H9 (cell line): ENCODE measurements at regions not wholly inside any gene's neighbourhood (a gene's known extent, or its start where the extent isn't known, plus 50 kb on each side); places are given as distances from the start of the nearest gene placed in this dataset.
A peak's percentile ranks its signal among the peaks of the same experiment; 100 is the strongest.

ENCODE experiments used
- DNase-seq: peaks from one replicate; pipeline ENCODE4 v3.0.0-alpha.2; 2017
- H2AFZ ChIP-seq: one replicate; pipeline ENCODE4 v1.6.1; 2013; ENCODE audit warnings: mild to moderate bottlenecking, low read length, control low read depth, moderate library complexity
- H2AK5ac ChIP-seq: 2 replicates; pipeline ENCODE4 v1.6.1; 2013; ENCODE audit warnings: low read length, control low read depth, mixed read lengths; ENCODE audit not compliant: insufficient read length
- H2BK120ac ChIP-seq: one replicate; pipeline ENCODE4 v1.6.1; 2013; ENCODE audit warnings: low read depth, mild to moderate bottlenecking, low read length, control low read depth, inconsistent platforms; ENCODE audit not compliant: poor library complexity, severe bottlenecking
- H2BK12ac ChIP-seq: 2 replicates; pipeline ENCODE4 v1.6.1; 2013; ENCODE audit warnings: low read length, control low read depth, mixed read lengths, low read depth; ENCODE audit not compliant: insufficient read length
- H2BK15ac ChIP-seq: 2 replicates; pipeline ENCODE4 v1.6.1; 2013; ENCODE audit warnings: low read depth, low read length, control low read depth
- H2BK20ac ChIP-seq: one replicate; pipeline ENCODE4 v1.6.1; 2013; ENCODE audit warnings: low read depth, mild to moderate bottlenecking, low read length, control low read depth, inconsistent platforms; ENCODE audit not compliant: poor library complexity, severe bottlenecking
- H2BK5ac ChIP-seq: 2 replicates; pipeline ENCODE4 v1.6.1; 2013; ENCODE audit warnings: low read length, control low read depth, mixed read lengths; ENCODE audit not compliant: insufficient read length
- H3K14ac ChIP-seq: 2 replicates; pipeline ENCODE4 v1.6.1; 2013; ENCODE audit warnings: low read length, control low read depth; ENCODE audit not compliant: insufficient read depth
- H3K18ac ChIP-seq: 2 replicates; pipeline ENCODE4 v1.6.1; 2013; ENCODE audit warnings: low read depth, mild to moderate bottlenecking, mixed read lengths, low read length, control low read depth; ENCODE audit not compliant: insufficient read length
- H3K23ac ChIP-seq: 2 replicates; pipeline ENCODE4 v1.6.1; 2013; ENCODE audit warnings: low read length, control low read depth, mixed read lengths, low read depth; ENCODE audit not compliant: insufficient read length
- H3K23me2 ChIP-seq: 2 replicates; pipeline ENCODE4 v1.6.1; 2013; ENCODE audit warnings: low read depth, mild to moderate bottlenecking, mixed read lengths, low read length, control low read depth; ENCODE audit not compliant: insufficient read length, poor library complexity, severe bottlenecking
- H3K27ac ChIP-seq: 2 replicates; pipeline ENCODE4 v1.5.1; 2013; ENCODE audit warnings: low read length, control low read depth, mixed read lengths, low read depth; ENCODE audit not compliant: insufficient read length
- H3K27me3 ChIP-seq: 2 replicates; pipeline ENCODE4 v1.6.1; 2013; ENCODE audit warnings: low read length, control low read depth, inconsistent platforms; ENCODE audit not compliant: insufficient read depth
- H3K4ac ChIP-seq: 2 replicates; pipeline ENCODE4 v1.6.1; 2013; ENCODE audit warnings: low read depth, mild to moderate bottlenecking, control low read depth, inconsistent platforms, low read length, moderate library complexity
- H3K4me1 ChIP-seq: 2 replicates; pipeline ENCODE4 v1.6.1; 2013; ENCODE audit warnings: low read length, control low read depth, inconsistent platforms; ENCODE audit not compliant: insufficient read depth
- H3K4me2 ChIP-seq: 2 replicates; pipeline ENCODE4 v1.6.1; 2013; ENCODE audit warnings: low read length, control low read depth, mixed read lengths; ENCODE audit not compliant: insufficient read length, insufficient read depth
- H3K56ac ChIP-seq: 2 replicates; pipeline ENCODE4 v1.6.1; 2013; ENCODE audit warnings: low read depth, mild to moderate bottlenecking, mixed read lengths, low read length, control low read depth; ENCODE audit not compliant: insufficient read length
- H3K79me1 ChIP-seq: 2 replicates; pipeline ENCODE4 v1.6.1; 2013; ENCODE audit warnings: low read depth, mild to moderate bottlenecking, moderate library complexity, low read length, control low read depth, inconsistent platforms; ENCODE audit not compliant: insufficient read depth, poor library complexity, severe bottlenecking
- H3K79me2 ChIP-seq: 2 replicates; pipeline ENCODE4 v1.6.1; 2013; ENCODE audit warnings: low read length, control low read depth, inconsistent platforms; ENCODE audit not compliant: insufficient read depth
- H3K9ac ChIP-seq: 2 replicates; pipeline ENCODE4 v1.6.1; 2013; ENCODE audit warnings: low read length, control low read depth, mixed read lengths; ENCODE audit not compliant: insufficient read length; ENCODE audit errors: extremely low read depth
- H3K9me3 ChIP-seq: one replicate; pipeline ENCODE4 v1.6.1; 2013; ENCODE audit warnings: low read depth, low read length, inconsistent platforms; ENCODE audit not compliant: control insufficient read depth
- H3T11ph ChIP-seq: one replicate; pipeline ENCODE4 v1.6.1; 2013; ENCODE audit warnings: mild to moderate bottlenecking, low read length, control low read depth, inconsistent platforms
- H4K20me1 ChIP-seq: one replicate; pipeline ENCODE4 v1.6.1; 2013; ENCODE audit not compliant: control insufficient read depth, insufficient read length, insufficient read depth
- H4K5ac ChIP-seq: 2 replicates; pipeline ENCODE4 v1.6.1; 2013; ENCODE audit warnings: low read depth, mild to moderate bottlenecking, mixed read lengths, low read length, control low read depth; ENCODE audit not compliant: insufficient read length
- H4K8ac ChIP-seq: replicated peaks from 2 replicates; pipeline ENCODE4 v1.6.1; 2013; ENCODE audit warnings: low read length, control low read depth, mixed read lengths, low read depth; ENCODE audit not compliant: insufficient read length
- H4K91ac ChIP-seq: 2 replicates; pipeline ENCODE4 v1.6.1; 2013; ENCODE audit warnings: low read depth, mild to moderate bottlenecking, moderate library complexity, mixed read lengths, low read length, control low read depth; ENCODE audit not compliant: insufficient read length
- H3K27ac Mint-ChIP-seq, 3 experiments: 2 replicates in 2 of 3; 3 replicates in 1 of 3; pipeline ENCODE4 v1.8.0; 2020 to 2021; ENCODE audit warnings: mixed read lengths in 3 of 3, mild to moderate bottlenecking in 1 of 3, moderate library complexity in 1 of 3
- H3K27me3 Mint-ChIP-seq: 2 replicates; pipeline ENCODE4 v1.8.0; 2021; ENCODE audit warnings: low read depth, mild to moderate bottlenecking, moderate library complexity, mixed read lengths
- H3K36me3 Mint-ChIP-seq, 3 experiments: 2 replicates in 2 of 3; 3 replicates in 1 of 3; pipeline ENCODE4 v1.8.0; 2020 to 2021; ENCODE audit warnings: low read depth in 3 of 3, mixed read lengths in 3 of 3; ENCODE audit not compliant: insufficient read depth in 1 of 3
- H3K4me1 Mint-ChIP-seq, 2 experiments: 2 replicates each; pipeline ENCODE4 v1.8.0; 2020; ENCODE audit warnings: mixed read lengths in 2 of 2
- H3K4me3 Mint-ChIP-seq, 2 experiments: 2 replicates in 1 of 2; 3 replicates in 1 of 2; pipeline ENCODE4 v1.8.0; 2020 to 2021; ENCODE audit warnings: mild to moderate bottlenecking in 2 of 2, mixed read lengths in 2 of 2, moderate library complexity in 1 of 2
- H3K9me3 Mint-ChIP-seq, 2 experiments: 2 replicates in 1 of 2; 3 replicates in 1 of 2; pipeline ENCODE4 v1.8.0; 2020; ENCODE audit warnings: mild to moderate bottlenecking in 2 of 2, mixed read lengths in 2 of 2, moderate library complexity in 1 of 2
- WGBS: extraction: QIAGEN DNeasy Blood & Tissue Kit; methylation state at CpG from one replicate; pipeline ENCODE4 v1.1.7; 2013; ENCODE audit warnings: missing lambda C conversion rate, low lambda C conversion rate, mixed read lengths; ENCODE audit not compliant: insufficient read length; ENCODE audit errors: extremely low coverage; 5-methylcytosine and 5-hydroxymethylcytosine counted together
- TF ChIP-seq, protein P1 (sequence below): fragments of 200-600 bp; sonication (generic); conservative IDR thresholded peaks from 3 replicates; pipeline ENCODE4 v1.8.0; 2021; ENCODE audit warnings: antibody characterized with exemption, mild to moderate bottlenecking

DNA sequence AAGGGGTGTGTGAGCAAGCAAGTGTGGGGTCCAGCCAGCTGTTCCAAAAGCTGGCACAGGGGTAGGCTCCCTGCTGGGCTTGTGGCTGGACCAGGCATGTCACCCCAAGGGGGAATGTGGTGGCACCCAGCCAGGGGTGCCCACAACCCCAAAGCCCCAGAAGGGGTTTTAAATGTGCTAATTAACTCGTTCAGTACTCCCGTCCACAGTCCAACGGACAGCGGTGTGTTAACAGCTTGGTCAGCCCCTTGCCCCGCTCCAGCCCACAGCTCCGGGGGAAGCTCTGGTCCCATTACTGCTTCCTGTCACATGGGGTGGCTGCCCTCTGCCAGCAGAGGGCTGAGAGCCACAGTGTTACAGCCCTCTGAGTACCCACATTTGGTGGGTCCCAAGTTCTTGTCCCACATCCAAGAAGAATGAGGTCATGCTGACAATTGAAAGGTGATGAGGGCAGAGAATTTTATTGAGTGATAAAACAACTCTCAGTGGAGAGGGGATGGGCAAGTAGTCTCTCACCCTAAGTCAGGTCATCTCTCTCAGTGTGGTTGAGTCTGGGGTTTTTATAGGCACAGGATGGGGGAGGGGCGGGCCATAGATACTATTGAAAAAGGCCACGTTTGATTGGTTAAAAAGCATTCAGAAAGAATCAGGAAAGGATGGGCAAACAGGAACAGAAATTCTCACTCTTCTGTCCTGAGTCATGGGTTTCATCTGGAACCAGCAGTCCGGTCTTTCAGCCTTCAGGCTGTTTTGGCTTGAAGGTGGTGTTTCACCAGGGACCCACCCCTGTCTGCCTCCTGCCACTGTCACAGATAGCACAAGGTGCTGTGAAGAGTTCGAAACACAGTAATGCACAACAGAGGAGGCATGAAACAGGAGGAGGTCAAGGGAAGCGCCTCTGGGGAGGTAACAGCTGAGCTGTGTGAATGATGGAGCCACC lies 238.5 kb downstream of the NFATC2 start:
- H3K9ac ChIP-seq: no peak overlapping the region
- no peak overlapping the region for H3K56ac ChIP-seq
- H3K4ac ChIP-seq: no peak overlapping the region
- H3K27ac ChIP-seq: no peak overlapping the region
- H3K27me3 ChIP-seq: no peaks in the 10 kb centered on the region; the same call in 1 of the 2 replicates
- no peaks in the 10 kb centered on the region for H4K20me1 ChIP-seq
- H2BK20ac ChIP-seq: no peak overlapping the region
- H4K8ac ChIP-seq: no peak overlapping the region
- no peak overlapping the region for H2BK15ac ChIP-seq
- H2BK120ac ChIP-seq: no peak overlapping the region
- H3K4me1 ChIP-seq: peaks cover 3% of the 10 kb centered on the region; the same call in 1 of the 2 replicates
- H3K36me3 Mint-ChIP-seq: peaks cover 17 to 49% (median 26%) of the 10 kb centered on the region in 3 experiments
- WGBS: no CpG with 5 or more reads among the region's 11 CpGs
- no peak overlapping the region for H2BK5ac ChIP-seq
- TF ChIP-seq, protein P1, sequence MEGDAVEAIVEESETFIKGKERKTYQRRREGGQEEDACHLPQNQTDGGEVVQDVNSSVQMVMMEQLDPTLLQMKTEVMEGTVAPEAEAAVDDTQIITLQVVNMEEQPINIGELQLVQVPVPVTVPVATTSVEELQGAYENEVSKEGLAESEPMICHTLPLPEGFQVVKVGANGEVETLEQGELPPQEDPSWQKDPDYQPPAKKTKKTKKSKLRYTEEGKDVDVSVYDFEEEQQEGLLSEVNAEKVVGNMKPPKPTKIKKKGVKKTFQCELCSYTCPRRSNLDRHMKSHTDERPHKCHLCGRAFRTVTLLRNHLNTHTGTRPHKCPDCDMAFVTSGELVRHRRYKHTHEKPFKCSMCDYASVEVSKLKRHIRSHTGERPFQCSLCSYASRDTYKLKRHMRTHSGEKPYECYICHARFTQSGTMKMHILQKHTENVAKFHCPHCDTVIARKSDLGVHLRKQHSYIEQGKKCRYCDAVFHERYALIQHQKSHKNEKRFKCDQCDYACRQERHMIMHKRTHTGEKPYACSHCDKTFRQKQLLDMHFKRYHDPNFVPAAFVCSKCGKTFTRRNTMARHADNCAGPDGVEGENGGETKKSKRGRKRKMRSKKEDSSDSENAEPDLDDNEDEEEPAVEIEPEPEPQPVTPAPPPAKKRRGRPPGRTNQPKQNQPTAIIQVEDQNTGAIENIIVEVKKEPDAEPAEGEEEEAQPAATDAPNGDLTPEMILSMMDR: no peak
- H4K91ac ChIP-seq: no peak overlapping the region
- no peak overlapping the region for H3T11ph ChIP-seq
- no peaks in the 10 kb centered on the region for H3K79me1 ChIP-seq
- H3K23ac ChIP-seq: no peak overlapping the region
- H3K18ac ChIP-seq: no peak overlapping the region
- peak overlapping the region in 2 of 3 experiments; percentile 28 to 97; a peak in 3 of 7 replicates for H3K27ac Mint-ChIP-seq
- no peak overlapping the region for H3K4me2 ChIP-seq
- no peak for DNase-seq
- peaks cover 9% of the 10 kb centered on the region for H3K27me3 Mint-ChIP-seq
- H3K4me1 Mint-ChIP-seq: peaks cover 38 to 45% of the 10 kb centered on the region in 2 experiments
- H4K5ac ChIP-seq: no peak overlapping the region
- no peak overlapping the region for H3K14ac ChIP-seq
- no peak overlapping the region for H2BK12ac ChIP-seq
- no peak overlapping the region for H2AFZ ChIP-seq
- H3K9me3 Mint-ChIP-seq: peaks cover 40 to 43% of the 10 kb centered on the region in 2 experiments
- H3K4me3 Mint-ChIP-seq: peak overlapping the region in 1 of 2 experiments; percentile 29; a peak in 2 of 5 replicates
- H3K79me2 ChIP-seq: no peaks in the 10 kb centered on the region
- no peaks in the 10 kb centered on the region for H3K23me2 ChIP-seq
- peaks cover 33% of the 10 kb centered on the region for H3K9me3 ChIP-seq
- no peak overlapping the region for H2AK5ac ChIP-seq
